HepG2 (cell line): ENCODE measurements at regions not wholly inside any gene's neighbourhood (a gene's known extent, or its start where the extent isn't known, plus 50 kb on each side); places are given as distances from the start of the nearest gene placed in this dataset.

ENCODE experiments used
- ATAC-seq: fragments of 200-7000 bp; cut with Tn5 transposase; 3 replicates; pipeline ENCODE4 v1.9.1; 2020; ENCODE audit warnings: mild to moderate bottlenecking, moderate library complexity
- BruUV-seq: library from RNA; stranded (reverse); fragments of 400-500 nt; replicated peaks from 2 replicates; lab custom pipeline; 2021; lab: Mats Ljungman, UMichigan
- CTCF ChIA-PET: fragments of 300-600 bp; formaldehyde crosslinking; extraction: SDS; loops from one replicate; lab custom pipeline; 2021; ENCODE audit warnings: low total read pairs, inconsistent platforms, low intra/inter-chr PET ratio; lab: Yijun Ruan, JAX
- POLR2A ChIA-PET: fragments of 350-600 bp; sonication (Branson Sonifier 250); formaldehyde crosslinking; loops from one replicate; lab custom pipeline; 2020; ENCODE audit warnings: antibody characterized with exemption, inconsistent platforms; lab: Yijun Ruan, JAX
- DNase-seq: peaks from one replicate; pipeline ENCODE4 v3.0.0-alpha.2; 2015; ENCODE audit warnings: low spot score
- FAIRE-seq: peaks from 3 replicates; lab custom pipeline; 2011; peaks lifted over from hg19 to GRCh38; lab: Jason Lieb, UNC
- H2AFZ ChIP-seq: one replicate; pipeline ENCODE4 v1.6.1; 2011; ENCODE audit warnings: low read length, inconsistent platforms
- H3K27ac ChIP-seq: fragments of 300-600 bp; 3 replicates; pipeline ENCODE4 v1.8.0; 2011; ENCODE audit warnings: mixed run types, mild to moderate bottlenecking, mixed read lengths, low read length, inconsistent platforms; ENCODE audit not compliant: insufficient read depth; ENCODE audit errors: extremely low read length
- H3K27me3 ChIP-seq, 2 experiments: fragments of 200-600 bp in 1 of 2; 2 replicates in 1 of 2; 3 replicates in 1 of 2; pipeline versions ENCODE4 v1.6.0 to v1.8.0; 2011; ENCODE audit warnings: low read length in 2 of 2, mild to moderate bottlenecking in 2 of 2, moderate library complexity in 2 of 2, inconsistent platforms in 1 of 2; ENCODE audit not compliant: insufficient read depth in 2 of 2, control insufficient read depth in 1 of 2
- H3K36me3 ChIP-seq, 2 experiments: fragments of 200-600 bp in 1 of 2; replicated peaks in 1 of 2; 2 replicates in 1 of 2; 3 replicates in 1 of 2; pipeline versions ENCODE4 v1.5.1 to v1.8.0; 2011; ENCODE audit warnings: low read length in 2 of 2, inconsistent platforms in 1 of 2; ENCODE audit not compliant: insufficient read depth in 2 of 2, control insufficient read depth in 1 of 2
- H3K4me1 ChIP-seq: 2 replicates; pipeline ENCODE4 v1.5.1; 2012; ENCODE audit warnings: low read length, inconsistent platforms; ENCODE audit not compliant: insufficient read depth
- H3K4me2 ChIP-seq: 2 replicates; pipeline ENCODE4 v1.6.0; 2011; ENCODE audit warnings: low read depth, low read length, inconsistent platforms
- H3K4me3 ChIP-seq, 3 experiments: fragments of 200-600 bp in 1 of 3; sonication (generic), shearing (Covaris generic) in 1 of 3; replicated peaks in 1 of 3; 2 replicates each; pipeline ENCODE4 v1.5.1; 2011 to 2016; ENCODE audit warnings: low read length in 3 of 3, inconsistent platforms in 2 of 3, low read depth in 2 of 3, mild to moderate bottlenecking in 2 of 3, control low read depth in 1 of 3, mixed read lengths in 1 of 3; ENCODE audit not compliant: insufficient read depth in 1 of 3
- H3K79me2 ChIP-seq: one replicate; pipeline ENCODE4 v1.6.1; 2011; ENCODE audit warnings: low read length, inconsistent platforms; ENCODE audit not compliant: insufficient read depth
- H3K9ac ChIP-seq: 2 replicates; pipeline ENCODE4 v1.6.0; 2011; ENCODE audit warnings: mild to moderate bottlenecking, low read depth, low read length, inconsistent platforms; ENCODE audit not compliant: insufficient read depth
- H3K9me3 ChIP-seq: 2 replicates; pipeline ENCODE4 v1.5.1; 2012; ENCODE audit warnings: mild to moderate bottlenecking, low read length
- H4K20me1 ChIP-seq: 2 replicates; pipeline ENCODE4 v1.6.0; 2011; ENCODE audit warnings: inconsistent platforms, mild to moderate bottlenecking, low read length, moderate library complexity; ENCODE audit not compliant: insufficient read depth
- CBFB ChIP-seq: sonication (generic); formaldehyde crosslinking; IDR thresholded peaks from 2 replicates; pipeline ENCODE4 v1.4.0; 2020; ENCODE audit warnings: missing genetic modification reagents
- CENPX ChIP-seq: sonication (generic); formaldehyde crosslinking; IDR thresholded peaks from 2 replicates; pipeline ENCODE4 v1.9.0; 2021; ENCODE audit warnings: mild to moderate bottlenecking, missing genetic modification reagents, moderate library complexity
- E2F2 ChIP-seq: sonication (generic); formaldehyde crosslinking; IDR thresholded peaks from 2 replicates; pipeline ENCODE4 v1.4.0; 2020; ENCODE audit warnings: missing genetic modification reagents, borderline replicate concordance
- EEA1 ChIP-seq: sonication (generic); formaldehyde crosslinking; IDR thresholded peaks from 2 replicates; pipeline ENCODE4 v1.5.1; 2020; ENCODE audit warnings: mild to moderate bottlenecking, missing genetic modification reagents, borderline replicate concordance
- GTF3A ChIP-seq: sonication (generic); formaldehyde crosslinking; conservative IDR thresholded peaks from 2 replicates; pipeline ENCODE4 v1.4.0; 2020; ENCODE audit warnings: mild to moderate bottlenecking, missing genetic modification reagents
- HNRNPK ChIP-seq: fragments of 200-400 bp; formaldehyde crosslinking; IDR thresholded peaks from 2 replicates; pipeline ENCODE4 v1.6.1; 2018; ENCODE audit warnings: low read length, low read depth, moderate library complexity, mild to moderate bottlenecking; ENCODE audit not compliant: poor library complexity, severe bottlenecking
- HOXA9 ChIP-seq: sonication (generic); formaldehyde crosslinking; IDR thresholded peaks from 2 replicates; pipeline ENCODE4 v1.8.1; 2022; ENCODE audit warnings: missing genetic modification reagents, mild to moderate bottlenecking, moderate library complexity, borderline replicate concordance
- MXD4 ChIP-seq: IDR thresholded peaks from 2 replicates; pipeline ENCODE4 v1.6.1; 2016; ENCODE audit warnings: mild to moderate bottlenecking, missing biosample characterization, missing genetic modification reagents
- MYNN ChIP-seq: sonication (generic); formaldehyde crosslinking; IDR thresholded peaks from 2 replicates; pipeline ENCODE4 v1.4.0; 2020; ENCODE audit warnings: mild to moderate bottlenecking, low read depth, missing genetic modification reagents
- RNF219 ChIP-seq: sonication (generic); formaldehyde crosslinking; IDR thresholded peaks from 2 replicates; pipeline ENCODE4 v1.5.0; 2020; ENCODE audit warnings: mild to moderate bottlenecking, missing genetic modification reagents
- TBX3 ChIP-seq: fragments of 450-650 bp; IDR thresholded peaks from 2 replicates; pipeline ENCODE4 v1.6.1; 2017; ENCODE audit warnings: antibody characterized with exemption, mild to moderate bottlenecking, inconsistent platforms, borderline replicate concordance
- TFDP2 ChIP-seq: sonication (generic); formaldehyde crosslinking; IDR thresholded peaks from 2 replicates; pipeline ENCODE4 v1.4.0; 2020; ENCODE audit warnings: missing genetic modification reagents
- U2AF1 ChIP-seq: fragments of 200-400 bp; formaldehyde crosslinking; optimal IDR thresholded peaks from 2 replicates; pipeline ENCODE3; 2017; ENCODE audit warnings: mild to moderate bottlenecking, low read depth, low read length
- ZNF264 ChIP-seq: sonication (generic); formaldehyde crosslinking; IDR thresholded peaks from 2 replicates; pipeline ENCODE4 v1.4.0; 2020; ENCODE audit warnings: missing genetic modification reagents
- ZNF280D ChIP-seq: sonication (generic); formaldehyde crosslinking; IDR thresholded peaks from 2 replicates; pipeline ENCODE4 v1.5.1; 2020; ENCODE audit warnings: mild to moderate bottlenecking, missing genetic modification reagents
- ZNF432 ChIP-seq: sonication (generic); formaldehyde crosslinking; IDR thresholded peaks from 2 replicates; pipeline ENCODE4 v1.5.0; 2020; ENCODE audit warnings: missing genetic modification reagents, mild to moderate bottlenecking, borderline replicate concordance
- ZNF510 ChIP-seq: sonication (generic); formaldehyde crosslinking; IDR thresholded peaks from 2 replicates; pipeline ENCODE4 v1.4.0; 2020; ENCODE audit warnings: low read depth, mild to moderate bottlenecking, missing genetic modification reagents
- ZNF724P ChIP-seq: sonication (generic); formaldehyde crosslinking; IDR thresholded peaks from 2 replicates; pipeline ENCODE4 v1.8.0; 2022; ENCODE audit warnings: missing genetic modification reagents, borderline replicate concordance
- WGBS: methylation state at CpG from one replicate; pipeline ENCODE4 v1.1.6; 2017; ENCODE audit warnings: low lambda C conversion rate; 5-methylcytosine and 5-hydroxymethylcytosine counted together
- in situ Hi-C: cut with HindIII; loops from 2 replicates; pipeline ENCODE4 v1.10.0; 2017; ENCODE audit warnings: low pct_unique_long_range_greater_than_20kb; ENCODE audit not compliant: extremely low pct_ligation_motif_present
- intact Hi-C: fragments of 100-400 bp; cut with micrococcal nuclease; formaldehyde crosslinking; loops from one replicate; pipeline ENCODE4 v1.10.0; 2022; ENCODE audit not compliant: unreplicated experiment

- Histone ChIP-seq H3K4me3 (no peak overlapping the region), H3K4me2 (no peak overlapping the region), H3K36me3 (no peaks in the 10 kb centered on the region), H3K9ac (no peak overlapping the region), H3K4me1 (peaks cover 16% of the 10 kb centered on the region), H3K9me3 (no peaks in the 10 kb centered on the region), H3K27ac (no peak overlapping the region), H3K79me2 (no peaks in the 10 kb centered on the region), H2AFZ (no peak overlapping the region), H4K20me1 (no peaks in the 10 kb centered on the region), H3K27me3 (peaks cover 2 to 21% of the 10 kb centered on the region in 2 experiments; a peak in 2 of 5 replicates)
- in situ Hi-C loops = no loop called here
- intact Hi-C loops = no loop called here
- POLR2A ChIA-PET = no interaction called here
- ATAC-seq (no peak), FAIRE-seq (no peak), DNase-seq (no peak)
- no TSS peak for BruUV-seq
- CTCF ChIA-PET = no interaction called here
- TF ChIP-seq HOXA9 (CRISPR knock-in tag) = no peak
- TF ChIP-seq U2AF1 = no peak
- no peak for TF ChIP-seq TFDP2 (CRISPR knock-in tag)
- TF ChIP-seq GTF3A (CRISPR knock-in tag) = no peak
- no peak for TF ChIP-seq ZNF510 (CRISPR knock-in tag)
- no peak for TF ChIP-seq ZNF264 (CRISPR knock-in tag)
- no peak for TF ChIP-seq TBX3
- TF ChIP-seq ZNF432 (CRISPR knock-in tag) = no peak
- TF ChIP-seq MYNN = no peak
- TF ChIP-seq ZNF724P (CRISPR knock-in tag) = no peak
- no peak for TF ChIP-seq EEA1
- TF ChIP-seq ZNF280D (CRISPR knock-in tag) = no peak
- no peak for TF ChIP-seq MXD4 (CRISPR knock-in tag)
- TF ChIP-seq RNF219 (CRISPR knock-in tag) = no peak
- no peak for TF ChIP-seq E2F2
- TF ChIP-seq HNRNPK = no peak
- TF ChIP-seq CBFB (CRISPR knock-in tag) = no peak
- TF ChIP-seq CENPX (CRISPR knock-in tag) = no peak
- WGBS = 45% methylated on average over 6 of the region's 16 CpGs
These were observed 211.6 kb downstream of the ERCC6L2 start for GRCh38 chr9:96086936-96087571.
